Psoas muscle (tissue), 7 donors: ENCODE measurements at regions not wholly inside any gene's neighbourhood (a gene's known extent, or its start where the extent isn't known, plus 50 kb on each side); places are given as distances from the start of the nearest gene placed in this dataset.

Experiments
- ATAC-seq, 4 donors: fragments of 200-7000 bp; cut with Tn5 transposase; one replicate each; pipeline ENCODE4 v1.9.1; 2020; ENCODE audit warnings: moderate library complexity in 3 of 4, mild to moderate bottlenecking in 2 of 4
- DNase-seq, 2 donors: peaks; one replicate each; pipeline ENCODE4 v3.0.0-alpha.2; 2020
- H3K27ac ChIP-seq: fragments of 200-600 bp; one replicate; pipeline ENCODE4 v1.8.0; 2022
- H3K27me3 ChIP-seq, 3 donors: fragments of 200-600 bp in 1 of 3; one replicate each; pipeline versions ENCODE4 v1.6.1 to v1.8.0; 2013 to 2022; ENCODE audit warnings: low read length in 2 of 3, mild to moderate bottlenecking in 2 of 3, moderate library complexity in 1 of 3; ENCODE audit not compliant: insufficient read depth in 3 of 3
- H3K36me3 ChIP-seq, 2 donors: fragments of 200-600 bp in 1 of 2; one replicate each; pipeline versions ENCODE4 v1.6.1 to v1.8.0; 2013 to 2022; ENCODE audit warnings: low read depth in 1 of 2, mild to moderate bottlenecking in 1 of 2, moderate library complexity in 1 of 2; ENCODE audit not compliant: insufficient read depth in 1 of 2
- H3K4me1 ChIP-seq: fragments of 200-600 bp; one replicate; pipeline ENCODE4 v1.8.0; 2022
- H3K4me3 ChIP-seq: fragments of 200-600 bp; one replicate; pipeline ENCODE4 v1.8.0; 2022; ENCODE audit warnings: mild to moderate bottlenecking
- H3K9me3 ChIP-seq: fragments of 200-600 bp; one replicate; pipeline ENCODE4 v1.8.0; 2022
- WGBS, 3 donors: extraction: QIAGEN DNeasy Blood & Tissue Kit; methylation state at CpG; one replicate each; pipeline versions ENCODE4 v1.1.6 to v1.1.7; 2013; 5-methylcytosine and 5-hydroxymethylcytosine counted together
- intact Hi-C, 2 donors: fragments of 100-400 bp; cut with DNase I; formaldehyde crosslinking; loops; one replicate each; pipeline versions ENCODE4 v1.11.0 to v1.14.2; 2022
- TF ChIP-seq, protein P1 (sequence below): fragments of 200-600 bp; IDR thresholded peaks from one replicate; pipeline ENCODE4 v1.8.0; 2022; ENCODE audit warnings: antibody characterized with exemption
- donor health status: healthy with polysubstance abuse.
- donor health status: DM: no; HTN: no; CAD: no; lungs with moderate emphysema.
- donor health status: Bipolar disorder and iron deficiency.
- donor health status: healthy.
- donor health status: DM: yes; HTN: yes; CAD: no.
- donor health status: DM: no; HTN: no; CAD: no.
- donor health status: DM: yes; HTN: yes; CAD: no.

DNA sequence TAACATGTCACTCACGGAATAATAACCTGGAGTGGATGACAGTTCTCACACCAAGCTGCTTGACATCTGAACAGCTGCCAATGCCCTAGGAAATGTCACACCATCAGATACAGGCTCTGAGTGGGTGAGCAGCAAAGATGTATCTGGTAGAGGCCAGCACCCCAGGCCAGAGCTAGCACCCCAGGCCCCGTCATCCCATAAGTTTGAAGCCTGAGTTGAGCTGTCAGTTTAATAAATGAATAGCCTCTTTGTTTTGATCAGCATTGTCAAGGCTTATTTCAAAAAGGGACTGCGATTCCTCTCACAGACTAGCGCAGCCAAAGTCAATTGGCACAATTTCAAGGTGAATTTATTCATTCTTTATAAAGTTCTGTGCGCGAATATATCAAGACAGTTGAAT is 1327.1 kb downstream of the MAT2B start:
- ATAC-seq, result no peak
- 69 to 81% (median 71%) methylated on average over 6 of the region's 6 CpGs for whole genome bisulfite sequencing, 3 donors
- intact Hi-C loops, result no loop called here
- no peaks in the 10 kb centered on the region for H3K36me3 ChIP-seq
- TF ChIP-seq, protein P1, sequence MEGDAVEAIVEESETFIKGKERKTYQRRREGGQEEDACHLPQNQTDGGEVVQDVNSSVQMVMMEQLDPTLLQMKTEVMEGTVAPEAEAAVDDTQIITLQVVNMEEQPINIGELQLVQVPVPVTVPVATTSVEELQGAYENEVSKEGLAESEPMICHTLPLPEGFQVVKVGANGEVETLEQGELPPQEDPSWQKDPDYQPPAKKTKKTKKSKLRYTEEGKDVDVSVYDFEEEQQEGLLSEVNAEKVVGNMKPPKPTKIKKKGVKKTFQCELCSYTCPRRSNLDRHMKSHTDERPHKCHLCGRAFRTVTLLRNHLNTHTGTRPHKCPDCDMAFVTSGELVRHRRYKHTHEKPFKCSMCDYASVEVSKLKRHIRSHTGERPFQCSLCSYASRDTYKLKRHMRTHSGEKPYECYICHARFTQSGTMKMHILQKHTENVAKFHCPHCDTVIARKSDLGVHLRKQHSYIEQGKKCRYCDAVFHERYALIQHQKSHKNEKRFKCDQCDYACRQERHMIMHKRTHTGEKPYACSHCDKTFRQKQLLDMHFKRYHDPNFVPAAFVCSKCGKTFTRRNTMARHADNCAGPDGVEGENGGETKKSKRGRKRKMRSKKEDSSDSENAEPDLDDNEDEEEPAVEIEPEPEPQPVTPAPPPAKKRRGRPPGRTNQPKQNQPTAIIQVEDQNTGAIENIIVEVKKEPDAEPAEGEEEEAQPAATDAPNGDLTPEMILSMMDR, result no peak
- no peaks in the 10 kb centered on the region for H3K4me1 ChIP-seq
- H3K4me3 ChIP-seq, result no peak overlapping the region
- no peaks in the 10 kb centered on the region for H3K9me3 ChIP-seq
- no peak for DNase-seq
- no peaks in the 10 kb centered on the region for H3K27me3 ChIP-seq
- H3K27ac ChIP-seq, result no peak overlapping the region

DNA sequence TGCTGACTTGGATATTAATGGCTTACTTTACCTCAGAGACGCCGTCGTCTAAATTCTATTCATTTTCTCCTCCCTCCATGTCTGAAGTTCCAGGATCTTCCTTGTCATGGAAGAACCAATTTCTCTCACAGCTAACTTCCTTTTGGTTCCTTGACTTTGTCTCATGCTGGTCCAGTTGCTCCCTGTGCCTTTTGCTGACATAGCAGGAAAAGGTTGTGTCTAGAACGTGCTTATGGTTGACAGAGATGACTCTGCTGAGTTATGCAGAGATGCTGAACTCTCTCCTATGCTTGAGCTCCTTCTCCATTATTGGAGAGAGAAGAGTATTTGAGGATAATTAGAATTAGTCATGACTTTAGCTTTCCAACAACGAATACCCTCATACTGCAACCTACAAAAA is 1338.9 kb downstream of the MAT2B start:
- no peaks in the 10 kb centered on the region for H3K36me3 ChIP-seq
- H3K4me1 ChIP-seq, result no peaks in the 10 kb centered on the region
- TF ChIP-seq, protein P1, result no peak
- no peak overlapping the region for H3K4me3 ChIP-seq
- no peaks in the 10 kb centered on the region for H3K27me3 ChIP-seq
- 85 to 87% (median 87%) methylated on average over 5 of the region's 5 CpGs for WGBS, 3 donors
- intact Hi-C loops, result no loop called here
- no peak for DNase-seq
- no peak for ATAC-seq
- no peaks in the 10 kb centered on the region for H3K9me3 ChIP-seq
- no peak overlapping the region for H3K27ac ChIP-seq

DNA sequence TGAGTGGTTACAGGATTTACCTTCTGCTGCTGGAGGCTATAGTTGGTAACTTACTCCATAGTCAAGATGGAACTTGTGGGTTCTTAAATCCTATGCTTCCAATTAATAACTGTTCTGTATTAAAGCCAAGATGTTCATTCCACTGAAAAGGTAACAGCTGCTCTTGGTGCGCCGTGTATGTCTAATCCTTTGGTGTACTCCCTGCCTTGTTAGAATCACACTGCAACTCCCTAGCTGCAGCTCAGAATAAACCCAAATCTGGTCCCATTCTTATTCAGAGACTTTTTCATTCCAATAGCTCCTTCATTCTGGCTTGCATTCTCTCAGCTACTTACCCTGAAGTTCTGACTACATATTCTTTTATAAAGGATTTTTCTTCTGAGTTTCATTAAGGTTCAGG is 1355.5 kb downstream of the MAT2B start:
- TF ChIP-seq, protein P1, result no peak
- no peak for ATAC-seq
- WGBS, 3 donors, result 63 to 72% (median 68%) methylated on average over 2 of the region's 2 CpGs

DNA sequence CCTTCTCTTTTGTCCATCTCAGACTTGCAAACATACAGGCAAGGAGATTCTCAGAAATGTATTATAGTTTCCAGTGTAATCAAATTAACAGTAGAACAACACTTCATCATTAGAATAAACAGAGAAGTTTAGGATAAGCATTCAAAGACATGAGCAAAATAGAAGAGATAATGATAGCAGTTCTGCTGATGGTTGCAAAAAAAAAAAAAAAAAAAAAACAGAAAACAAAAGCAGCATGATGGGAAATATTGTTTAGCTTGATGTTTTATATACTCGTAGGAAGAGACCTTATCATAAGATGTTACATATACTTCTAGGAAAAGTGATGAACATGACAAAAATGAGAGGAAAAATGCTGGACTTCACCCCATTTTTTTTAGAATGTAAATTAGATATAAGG is 1356.2 kb downstream of the MAT2B start:
- H3K9me3 ChIP-seq, result no peaks in the 10 kb centered on the region
- no peak for DNase-seq
- no peak for ATAC-seq
- WGBS, 3 donors, result 62 to 68% (median 64%) methylated on average over 1 of the region's 1 CpG
- TF ChIP-seq, protein P1, result no peak
- no peaks in the 10 kb centered on the region for H3K36me3 ChIP-seq
- H3K27ac ChIP-seq, result no peak overlapping the region
- intact Hi-C loops, result no loop called here
- H3K4me1 ChIP-seq, result no peaks in the 10 kb centered on the region
- no peak overlapping the region for H3K4me3 ChIP-seq
- H3K27me3 ChIP-seq, result no peaks in the 10 kb centered on the region

More for the DNA sequence above, 1355.5 kb downstream of the MAT2B start:
- Histone ChIP-seq H3K27ac (no peak overlapping the region), H3K27me3 (no peaks in the 10 kb centered on the region), H3K36me3 (no peaks in the 10 kb centered on the region), H3K4me1 (no peaks in the 10 kb centered on the region), H3K4me3 (no peak overlapping the region), H3K9me3 (no peaks in the 10 kb centered on the region)
- no peak for DNase-seq
- intact Hi-C loops, result no loop called here

DNA sequence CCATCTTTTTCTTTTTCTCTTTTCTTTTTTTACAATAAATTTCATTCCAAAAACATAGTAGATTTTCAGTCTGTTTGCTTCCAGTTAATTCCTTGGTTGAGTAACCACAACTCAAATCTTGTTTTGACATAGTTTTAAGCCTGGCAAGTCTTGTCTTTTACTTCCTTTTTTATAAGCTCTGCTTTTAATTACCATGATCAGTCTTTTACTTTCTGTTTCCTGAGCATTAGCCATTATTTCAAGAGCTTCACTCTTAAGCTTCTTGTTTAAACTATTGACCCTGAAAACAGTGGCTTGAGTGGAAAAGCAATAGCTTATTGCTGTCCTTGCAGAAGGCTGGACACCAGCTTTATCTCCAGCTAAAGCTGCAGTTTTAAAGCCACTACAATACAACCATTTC is 1363.3 kb downstream of the MAT2B start:
- no peak overlapping the region for H3K4me3 ChIP-seq
- H3K36me3 ChIP-seq, result no peaks in the 10 kb centered on the region
- TF ChIP-seq, protein P1, result no peak
- no peak for ATAC-seq
- intact Hi-C loops, result no loop called here
- H3K27me3 ChIP-seq, result no peaks in the 10 kb centered on the region
- H3K27ac ChIP-seq, result no peak overlapping the region
- H3K4me1 ChIP-seq, result no peaks in the 10 kb centered on the region
- H3K9me3 ChIP-seq, result no peaks in the 10 kb centered on the region
- DNase-seq, result no peak
